ENCODE measurements at regions not wholly inside any gene's neighbourhood (a gene's known extent, or its start where the extent isn't known, plus 50 kb on each side); places are given as distances from the start of the nearest gene placed in this dataset.

DNA sequence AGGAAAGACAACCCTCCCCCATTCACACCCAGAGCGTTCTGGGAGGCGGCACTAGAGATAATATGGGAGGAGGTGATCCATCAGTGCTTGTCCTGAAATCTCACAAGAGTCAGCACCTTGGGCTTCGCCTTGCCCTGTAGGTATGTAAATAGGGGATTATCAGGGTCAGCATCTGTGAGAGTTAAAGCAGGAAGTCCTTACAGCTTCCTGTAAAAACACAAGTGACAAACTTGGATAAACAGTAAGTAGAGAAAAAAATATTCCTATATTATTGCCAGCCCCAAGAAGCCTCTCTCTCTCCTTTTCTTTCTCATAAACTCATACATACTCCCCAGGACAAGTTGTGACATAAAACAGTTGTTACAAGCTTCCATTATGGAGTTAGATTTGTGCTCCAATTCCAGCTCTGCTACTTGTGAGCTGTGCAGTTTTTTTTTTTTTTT is 187.7 kb downstream of the MAF start (continued):
- TF ChIP-seq ATF2 (IDR thresholded peaks at IDR 0.05; ENCODE audit: low read length): no peak
- no peak for TF ChIP-seq MAX (IDR thresholded peaks at IDR 0.05)
- no peak for TF ChIP-seq BRCA1 (IDR thresholded peaks at IDR 0.05; ENCODE audit: low read depth, low read length)
- TF ChIP-seq POLR2A (IDR thresholded peaks at IDR 0.05; ENCODE audit: control extremely low read depth in 1 of 2, low read depth in 2 of 2, low read length in 2 of 2): no peak
- TF ChIP-seq EGR1 (IDR thresholded peaks at IDR 0.05; ENCODE audit: borderline replicate concordance, low read depth, low read length): no peak
- TF ChIP-seq SIX5 (IDR thresholded peaks at IDR 0.05; ENCODE audit: low read depth, low read length): no peak
- no peak for TF ChIP-seq USF2 (IDR thresholded peaks at IDR 0.05; ENCODE audit: low read length)
- TF ChIP-seq BACH1 (IDR thresholded peaks at IDR 0.05; ENCODE audit: low read length): no peak

Data from H1 (cell line).